GM12892 (cell line): ENCODE measurements at regions not wholly inside any gene's neighbourhood (a gene's known extent, or its start where the extent isn't known, plus 50 kb on each side); places are given as distances from the start of the nearest gene placed in this dataset.

ENCODE experiments used
- POLR2AphosphoS5 ChIP-seq: IDR thresholded peaks from 2 replicates; pipeline ENCODE4 v1.6.1; 2011; ENCODE audit warnings: low read depth, low read length, control low read depth
- TAF1 ChIP-seq: IDR thresholded peaks from 2 replicates; pipeline ENCODE4 v1.6.1; 2011; ENCODE audit warnings: low read depth, mild to moderate bottlenecking, control low read depth, low read length, borderline replicate concordance

GRCh38 chr13:80121038-80121437, 219.9 kb downstream of the SPRY2 start:
- TF ChIP-seq POLR2AphosphoS5 (no peak), TAF1 (no peak)
